Tibial nerve (tissue), 4 donors: ENCODE measurements at regions not wholly inside any gene's neighbourhood (a gene's known extent, or its start where the extent isn't known, plus 50 kb on each side); places are given as distances from the start of the nearest gene placed in this dataset.

Experiments used
- DNase-seq, 2 donors: peaks; one replicate each; pipeline ENCODE4 v3.0.0-alpha.2; 2019; ENCODE audit warnings: low spot score in 2 of 2
- H3K27ac ChIP-seq, 4 donors: fragments of 200-600 bp; sonication (generic) in 3 of 4; one replicate each; pipeline ENCODE4 v1.5.1; 2017 to 2019; ENCODE audit warnings: mild to moderate bottlenecking in 1 of 4
- H3K27me3 ChIP-seq, 2 donors: fragments of 200-600 bp; sonication (generic) in 1 of 2; one replicate each; pipeline versions ENCODE4 v1.5.1 to v1.6.0; 2017 to 2019
- H3K36me3 ChIP-seq, 3 donors: fragments of 200-600 bp; sonication (generic); one replicate each; pipeline ENCODE4 v1.5.1; 2018 to 2019
- H3K4me1 ChIP-seq, 4 donors: fragments of 200-600 bp; sonication (generic) in 3 of 4; one replicate each; pipeline ENCODE4 v1.5.1; 2017 to 2019
- H3K4me3 ChIP-seq, 4 donors: fragments of 200-600 bp; sonication (generic) in 3 of 4; one replicate each; pipeline ENCODE4 v1.5.1; 2017 to 2019; ENCODE audit warnings: mild to moderate bottlenecking in 1 of 4, moderate library complexity in 1 of 4
- H3K9me3 ChIP-seq, 4 donors: fragments of 200-600 bp; sonication (generic) in 3 of 4; one replicate each; pipeline ENCODE4 v1.5.1; 2017 to 2019
- EP300 ChIP-seq, 2 donors: sonication (generic); formaldehyde crosslinking; IDR thresholded peaks; one replicate each; pipeline ENCODE4 v1.6.1; 2017; ENCODE audit warnings: antibody characterized with exemption in 2 of 2, mild to moderate bottlenecking in 1 of 2
- POLR2A ChIP-seq, 2 donors: fragments of 450-650 bp; IDR thresholded peaks; one replicate each; pipeline ENCODE4 v1.6.1; 2017; ENCODE audit warnings: antibody characterized with exemption in 2 of 2, mild to moderate bottlenecking in 2 of 2, moderate library complexity in 2 of 2
- WGBS, 2 donors: methylation state at CpG; one replicate each; pipeline ENCODE4 v1.1.5; 2018; 5-methylcytosine and 5-hydroxymethylcytosine counted together
- TF ChIP-seq, protein P1 (sequence below), 5 experiments: fragments of 200-600 bp in 3 of 5; fragments of 450-650 bp in 2 of 5; sonication (generic) in 3 of 5; IDR thresholded peaks; one replicate each; pipeline ENCODE4 v1.5.1; 2016 to 2019; ENCODE audit warnings: antibody characterized with exemption in 5 of 5, mild to moderate bottlenecking in 3 of 5, moderate library complexity in 2 of 5

DNA sequence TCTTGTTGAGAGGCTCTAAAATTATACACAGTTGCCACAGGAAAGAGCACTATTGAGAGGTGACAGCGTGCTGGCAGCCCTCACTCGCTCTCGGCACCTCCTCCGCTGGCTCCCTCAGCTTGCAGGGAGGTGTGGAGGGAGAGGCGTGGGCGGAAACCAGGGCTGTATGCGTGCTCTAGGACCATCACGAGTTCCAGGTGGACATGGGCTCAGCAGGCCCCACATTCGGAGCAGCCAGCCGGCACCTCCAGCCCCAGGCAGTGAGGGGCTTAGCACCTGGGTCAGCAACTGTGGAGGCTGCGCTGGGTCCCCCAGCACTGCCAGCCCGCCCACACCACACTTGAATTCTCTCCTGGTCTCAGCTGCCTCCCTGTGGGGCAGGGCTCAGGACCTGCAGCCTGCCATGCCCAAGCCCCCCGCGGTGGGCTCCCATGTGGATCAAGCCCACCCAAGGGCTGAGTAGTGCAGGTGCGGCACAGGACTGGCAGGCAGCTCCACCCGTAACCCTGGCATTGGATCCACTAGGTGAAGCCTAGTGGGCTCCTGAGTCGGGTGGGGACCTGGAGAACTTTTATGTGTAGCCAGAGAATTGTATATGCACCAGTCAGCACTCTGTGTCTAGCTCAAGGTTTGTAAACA lies 460.6 kb upstream of the ALCAM start:
- TF ChIP-seq POLR2A (IDR thresholded peaks at IDR 0.05) (no peak), EP300 (IDR thresholded peaks at IDR 0.05) (no peak)
- TF ChIP-seq, protein P1, sequence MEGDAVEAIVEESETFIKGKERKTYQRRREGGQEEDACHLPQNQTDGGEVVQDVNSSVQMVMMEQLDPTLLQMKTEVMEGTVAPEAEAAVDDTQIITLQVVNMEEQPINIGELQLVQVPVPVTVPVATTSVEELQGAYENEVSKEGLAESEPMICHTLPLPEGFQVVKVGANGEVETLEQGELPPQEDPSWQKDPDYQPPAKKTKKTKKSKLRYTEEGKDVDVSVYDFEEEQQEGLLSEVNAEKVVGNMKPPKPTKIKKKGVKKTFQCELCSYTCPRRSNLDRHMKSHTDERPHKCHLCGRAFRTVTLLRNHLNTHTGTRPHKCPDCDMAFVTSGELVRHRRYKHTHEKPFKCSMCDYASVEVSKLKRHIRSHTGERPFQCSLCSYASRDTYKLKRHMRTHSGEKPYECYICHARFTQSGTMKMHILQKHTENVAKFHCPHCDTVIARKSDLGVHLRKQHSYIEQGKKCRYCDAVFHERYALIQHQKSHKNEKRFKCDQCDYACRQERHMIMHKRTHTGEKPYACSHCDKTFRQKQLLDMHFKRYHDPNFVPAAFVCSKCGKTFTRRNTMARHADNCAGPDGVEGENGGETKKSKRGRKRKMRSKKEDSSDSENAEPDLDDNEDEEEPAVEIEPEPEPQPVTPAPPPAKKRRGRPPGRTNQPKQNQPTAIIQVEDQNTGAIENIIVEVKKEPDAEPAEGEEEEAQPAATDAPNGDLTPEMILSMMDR (IDR thresholded peaks at IDR 0.05) = no peak
- H3K9me3 ChIP-seq = peaks cover 0 to 14% (median 0%) of the 10 kb centered on the region in 4 donors
- 90 to 94% methylated on average over 8 to 10 of the region's 17 CpGs for WGBS, 2 donors
- H3K4me1 ChIP-seq = no peaks in the 10 kb centered on the region
- no peak overlapping the region for H3K4me3 ChIP-seq
- no peak overlapping the region for H3K27ac ChIP-seq
- no peak for DNase-seq
- H3K27me3 ChIP-seq = no peaks in the 10 kb centered on the region
- H3K36me3 ChIP-seq = no peaks in the 10 kb centered on the region

DNA sequence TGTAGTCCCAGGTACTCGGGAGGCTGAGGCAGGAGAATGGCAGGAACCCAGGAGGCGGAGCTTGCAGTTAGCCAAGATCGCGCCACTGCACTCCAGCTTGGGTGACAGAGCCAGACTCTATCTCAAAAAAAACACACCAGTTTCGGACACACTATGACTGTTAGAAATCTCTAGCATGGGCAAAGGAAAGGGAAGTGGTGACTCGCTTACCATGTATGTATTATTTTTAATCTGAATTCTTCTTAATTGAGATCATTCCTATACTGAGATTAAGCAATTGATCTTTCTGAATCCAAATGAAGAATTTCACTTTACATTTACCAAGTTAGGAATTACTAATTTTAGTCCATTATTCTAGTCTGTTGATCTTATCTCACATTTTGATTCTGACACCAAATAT lies 459.2 kb upstream of the ALCAM start:
- Histone ChIP-seq H3K27me3 (no peaks in the 10 kb centered on the region), H3K9me3 (peaks cover 0 to 14% (median 0%) of the 10 kb centered on the region in 4 donors), H3K4me1 (no peaks in the 10 kb centered on the region), H3K36me3 (no peaks in the 10 kb centered on the region), H3K4me3 (no peak overlapping the region), H3K27ac (no peak overlapping the region)
- TF ChIP-seq, protein P1 (IDR thresholded peaks at IDR 0.05) = no peak
- no peak for TF ChIP-seq POLR2A (IDR thresholded peaks at IDR 0.05)
- no peak for TF ChIP-seq EP300 (IDR thresholded peaks at IDR 0.05)
- DNase-seq = no peak
- WGBS, 2 donors = 79 to 91% methylated on average over 6 of the region's 6 CpGs

DNA sequence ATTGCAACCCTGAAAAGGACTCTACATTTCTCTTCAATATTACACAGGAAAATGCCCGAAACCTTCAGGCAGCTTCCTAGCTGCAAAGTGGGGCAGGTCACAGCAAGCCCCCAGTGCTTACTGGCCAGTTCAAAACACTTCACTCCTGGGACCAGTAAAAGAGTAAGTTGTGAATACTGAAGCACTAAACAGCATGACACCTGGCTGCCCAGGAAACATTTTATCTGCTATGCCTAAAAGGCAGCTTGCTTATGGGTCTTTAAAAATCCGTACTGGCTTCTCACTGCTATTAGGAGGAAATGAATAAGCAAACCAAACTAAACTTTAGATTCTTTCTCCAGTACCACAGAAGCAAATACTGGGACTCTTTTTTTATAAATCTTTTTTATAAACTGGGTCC lies 457.9 kb upstream of the ALCAM start:
- no peak overlapping the region for H3K4me3 ChIP-seq
- no peak overlapping the region for H3K27ac ChIP-seq
- WGBS, 2 donors = 74% methylated on average over 2 of the region's 2 CpGs

DNA sequence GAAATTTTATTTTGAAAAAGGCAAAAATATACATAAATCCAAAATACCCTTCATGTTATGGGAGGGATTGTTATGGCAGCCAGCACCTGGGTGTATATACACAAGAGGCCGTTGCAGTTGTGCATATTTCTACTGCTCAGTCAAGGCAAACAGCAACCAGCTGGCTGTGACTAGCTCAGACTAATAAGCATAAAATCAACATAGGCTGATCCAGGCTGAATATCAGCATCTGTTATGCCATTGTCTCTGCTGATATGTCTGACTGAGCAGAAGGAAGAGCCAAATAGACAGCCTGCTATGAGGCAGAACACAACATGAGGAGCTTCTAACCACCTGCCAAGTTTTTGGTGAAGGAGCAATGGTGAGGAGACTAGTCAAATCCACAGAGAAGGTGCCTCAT lies 457.5 kb upstream of the ALCAM start:
- no peaks in the 10 kb centered on the region for H3K36me3 ChIP-seq
- 29 to 37% methylated on average over 1 of the region's 1 CpG for WGBS, 2 donors
- no peaks in the 10 kb centered on the region for H3K27me3 ChIP-seq
- peaks cover 0 to under 1% (median 0%) of the 10 kb centered on the region in 4 donors for H3K9me3 ChIP-seq
- no peak overlapping the region for H3K4me3 ChIP-seq
- no peaks in the 10 kb centered on the region for H3K4me1 ChIP-seq
- H3K27ac ChIP-seq = no peak overlapping the region
- TF ChIP-seq POLR2A (IDR thresholded peaks at IDR 0.05) = no peak
- no peak for TF ChIP-seq EP300 (IDR thresholded peaks at IDR 0.05)
- TF ChIP-seq, protein P1 (IDR thresholded peaks at IDR 0.05) = no peak
- no peak for DNase-seq

More for the DNA sequence above, 457.9 kb upstream of the ALCAM start:
- Histone ChIP-seq H3K36me3 (no peaks in the 10 kb centered on the region), H3K4me1 (no peaks in the 10 kb centered on the region), H3K27me3 (no peaks in the 10 kb centered on the region), H3K9me3 (peaks cover 0 to 5% (median 0%) of the 10 kb centered on the region in 4 donors)
- no peak for DNase-seq
- TF ChIP-seq POLR2A (IDR thresholded peaks at IDR 0.05) = no peak
- TF ChIP-seq, protein P1 (IDR thresholded peaks at IDR 0.05) = no peak

DNA sequence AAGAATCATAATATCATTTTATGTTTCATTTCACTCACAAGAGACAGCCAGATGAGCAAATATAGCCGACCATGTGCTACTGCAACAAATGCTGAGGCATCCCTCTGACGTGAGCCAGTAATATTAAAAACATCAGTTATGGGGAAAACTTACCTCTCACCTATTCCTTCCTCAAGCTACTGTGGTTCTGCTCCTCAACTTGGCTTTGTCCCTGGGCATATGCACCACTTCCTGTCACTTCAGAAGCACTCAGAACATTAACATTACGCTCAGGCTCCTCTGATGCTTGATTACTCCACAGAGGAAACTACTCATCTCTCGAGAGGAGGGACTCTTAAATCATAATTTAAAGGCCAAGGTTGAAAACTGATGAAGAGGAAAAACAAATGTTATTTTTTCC lies 457.0 kb upstream of the ALCAM start:
- 45 to 62% methylated on average over 4 of the region's 4 CpGs for WGBS, 2 donors

More for the DNA sequence above, 457.0 kb upstream of the ALCAM start:
- Histone ChIP-seq H3K27ac (no peak overlapping the region), H3K36me3 (no peaks in the 10 kb centered on the region), H3K4me1 (no peaks in the 10 kb centered on the region), H3K4me3 (no peak overlapping the region), H3K9me3 (no peaks in the 10 kb centered on the region), H3K27me3 (no peaks in the 10 kb centered on the region)
- DNase-seq = no peak
- TF ChIP-seq, protein P1 (IDR thresholded peaks at IDR 0.05) = no peak
- TF ChIP-seq POLR2A (IDR thresholded peaks at IDR 0.05) = no peak
- TF ChIP-seq EP300 (IDR thresholded peaks at IDR 0.05) = no peak
